ENCODE measurements at regions not wholly inside any gene's neighbourhood (a gene's known extent, or its start where the extent isn't known, plus 50 kb on each side); places are given as distances from the start of the nearest gene placed in this dataset.

- peak in 12 of 56 donors; percentile 1 to 13 (median 6) for DNase-seq
Measured at GRCh38 chr7:116417593-116418345, 81.8 kb upstream of the CAV2 start.

- no peak for DNase-seq
Measured at GRCh38 chr7:116418524-116418923, 81.0 kb upstream of the CAV2 start.

- DNase-seq = no peak
Measured at GRCh38 chr7:116420003-116420402, 79.5 kb upstream of the CAV2 start.

- no peak for DNase-seq
Measured at GRCh38 chr7:116421298-116421697, 78.2 kb upstream of the CAV2 start.

DNA sequence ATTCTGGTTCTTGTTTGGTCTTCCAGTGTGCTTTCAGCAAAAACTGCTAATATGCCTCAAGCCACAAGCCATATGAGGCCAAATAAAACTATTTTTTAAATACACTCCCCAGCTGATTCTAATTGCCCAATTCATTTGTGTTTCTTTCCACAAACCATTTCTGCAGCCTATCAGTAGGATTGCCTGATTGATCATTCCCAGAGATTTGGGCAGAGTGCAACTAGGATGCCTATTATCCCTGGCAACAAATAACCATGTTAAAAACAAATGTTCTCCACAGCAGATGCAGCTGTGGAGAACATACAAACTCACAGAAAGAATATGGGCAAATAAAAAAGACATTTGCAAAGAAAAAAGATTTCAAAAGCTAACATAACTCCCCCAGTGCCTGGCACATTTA lies 76.9 kb upstream of the CAV2 start:
- no peak for DNase-seq

DNA sequence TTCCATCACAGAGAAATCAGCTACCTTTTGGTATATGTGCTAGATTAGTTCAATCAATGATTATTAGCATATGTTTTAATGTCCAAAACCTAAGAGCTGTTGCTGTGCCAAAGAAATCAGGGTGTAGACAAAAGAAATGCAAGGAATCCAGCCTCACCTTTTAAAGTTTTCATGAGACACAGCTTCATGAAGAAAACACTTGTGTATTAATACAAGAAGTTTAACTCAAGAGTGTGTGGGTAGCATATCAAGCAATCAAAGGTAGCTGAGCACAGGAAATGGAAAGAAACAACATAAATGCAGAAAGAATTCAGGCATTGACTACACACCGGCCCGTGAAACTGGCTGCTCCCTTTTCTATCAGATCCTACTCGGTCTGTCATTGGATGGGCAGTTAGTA lies 76.0 kb upstream of the CAV2 start:
- DNase-seq = no peak

DNA sequence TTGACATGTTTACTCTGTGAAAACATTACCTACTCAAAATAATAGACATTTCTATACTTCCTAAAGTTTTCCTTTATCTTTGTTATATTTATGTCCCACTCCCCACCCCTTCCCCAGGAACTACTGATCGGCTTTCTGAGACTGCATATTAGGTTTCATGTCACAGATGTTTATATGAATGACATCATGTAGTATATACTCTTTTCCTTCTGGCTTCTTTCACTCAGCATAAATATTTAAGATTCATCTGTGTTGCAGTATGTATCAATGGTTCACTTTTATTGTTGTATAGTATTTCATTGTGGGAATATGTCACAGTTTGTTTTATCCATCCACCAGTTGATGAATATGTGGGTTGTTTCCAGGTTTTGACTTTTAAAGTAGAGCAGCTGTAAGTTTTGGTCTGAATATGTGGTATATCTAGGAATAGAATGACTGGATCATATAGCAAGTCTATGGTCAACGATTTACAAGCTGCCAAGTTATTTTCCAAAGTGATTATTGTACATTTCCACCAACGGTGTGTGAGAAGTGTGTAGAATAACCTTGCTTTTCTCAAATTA lies 73.8 kb upstream of the CAV2 start:
- no peak for DNase-seq

DNA sequence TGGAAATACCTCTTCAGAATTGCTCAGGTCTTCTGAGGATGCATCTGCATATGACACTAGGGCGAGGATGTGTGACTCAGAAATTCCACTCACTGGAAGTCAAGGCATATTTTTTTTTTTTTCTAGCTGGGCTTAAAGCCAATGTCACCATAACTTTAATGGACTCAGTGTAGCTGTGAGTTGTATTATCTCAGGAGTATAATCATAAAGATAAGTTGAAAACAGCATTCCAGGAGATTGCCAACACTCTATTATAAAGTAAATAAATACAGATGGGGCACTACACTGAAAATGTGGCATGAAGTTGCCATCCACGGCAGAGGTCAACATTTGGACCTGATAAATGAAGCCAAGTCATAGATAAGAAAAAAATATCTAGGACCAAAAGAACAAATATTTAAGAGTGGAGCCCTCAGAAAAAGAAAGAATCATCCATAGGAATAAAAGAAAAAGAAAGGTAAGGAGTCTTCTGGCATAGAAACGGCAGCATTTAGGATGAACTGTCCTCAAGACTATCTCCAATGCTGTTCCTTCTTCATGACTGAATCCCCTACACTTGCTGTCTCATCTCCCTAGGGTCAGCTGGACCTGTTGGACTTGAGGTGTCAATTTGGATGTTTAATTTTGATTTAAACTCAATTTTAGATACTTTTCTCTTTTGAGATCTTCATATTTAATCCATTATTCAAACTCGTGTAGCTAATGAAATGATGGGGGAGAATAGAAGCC lies 72.9 kb upstream of the CAV2 start:
- no peak for DNase-seq

DNA sequence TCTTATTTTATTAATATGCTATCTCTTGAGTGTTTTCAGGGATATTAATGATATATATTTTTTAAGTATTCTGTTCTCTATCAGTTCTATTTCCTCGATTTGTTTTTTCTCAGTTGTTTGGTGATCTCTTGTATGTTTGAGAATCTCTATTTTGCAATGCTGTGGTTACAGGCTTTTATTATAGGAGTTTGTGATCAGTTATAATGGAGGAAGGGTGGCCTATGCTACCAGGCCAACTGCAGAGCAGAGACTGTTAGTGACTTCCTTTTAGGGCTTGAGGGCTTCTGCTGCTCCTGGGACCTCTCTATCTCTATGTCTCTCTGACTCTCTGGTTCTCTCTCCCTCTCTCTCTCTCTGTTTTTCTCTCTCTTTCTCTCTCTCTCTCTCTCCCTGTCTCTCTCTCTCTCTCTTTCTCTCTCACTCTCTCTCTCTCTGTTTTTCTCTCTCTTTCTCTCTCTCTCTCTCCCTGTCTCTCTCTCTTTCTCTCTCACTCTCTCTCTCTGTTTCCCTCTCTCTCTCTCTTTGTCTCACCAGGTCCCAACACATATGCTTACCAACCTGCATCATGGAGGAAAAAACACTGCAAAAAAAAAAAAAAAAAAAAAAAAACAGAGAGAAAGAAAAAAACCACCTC lies 69.4 kb upstream of the CAV2 start:
- no peak for DNase-seq

GRCh38 chr7:116431787-116432526 lies 67.6 kb upstream of the CAV2 start:
- no peak for DNase-seq

GRCh38 chr7:116432527-116432916 lies 67.0 kb upstream of the CAV2 start:
- no peak for DNase-seq

GRCh38 chr7:116433246-116433645 lies 66.3 kb upstream of the CAV2 start:
- no peak for DNase-seq

- DNase-seq = no peak
Measured at GRCh38 chr7:116434820-116435341, 64.7 kb upstream of the CAV2 start.

GRCh38 chr7:116436305-116436826 lies 63.2 kb upstream of the CAV2 start:
- no peak for DNase-seq

DNA sequence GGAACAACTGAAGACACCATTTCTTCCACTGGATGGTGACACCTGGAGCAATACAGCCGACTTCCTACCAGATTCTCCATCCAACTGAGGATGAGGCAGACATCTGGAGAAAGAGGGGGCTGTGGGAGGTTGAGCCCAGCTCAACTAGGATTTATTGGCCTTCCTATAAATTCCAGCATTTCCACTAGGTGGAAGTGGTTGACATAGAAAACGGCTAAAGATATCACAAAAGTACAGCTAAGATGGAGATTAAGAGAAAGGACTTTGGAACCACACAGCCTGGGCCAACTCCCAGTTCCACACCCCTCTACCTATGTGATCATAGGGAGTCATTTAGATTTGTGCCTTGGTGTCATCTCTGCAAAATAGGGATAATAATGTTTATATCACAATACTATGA lies 61.3 kb upstream of the CAV2 start:
- DNase-seq = no peak

- DNase-seq = no peak
Measured at GRCh38 chr7:116439005-116439404, 60.5 kb upstream of the CAV2 start.

DNA sequence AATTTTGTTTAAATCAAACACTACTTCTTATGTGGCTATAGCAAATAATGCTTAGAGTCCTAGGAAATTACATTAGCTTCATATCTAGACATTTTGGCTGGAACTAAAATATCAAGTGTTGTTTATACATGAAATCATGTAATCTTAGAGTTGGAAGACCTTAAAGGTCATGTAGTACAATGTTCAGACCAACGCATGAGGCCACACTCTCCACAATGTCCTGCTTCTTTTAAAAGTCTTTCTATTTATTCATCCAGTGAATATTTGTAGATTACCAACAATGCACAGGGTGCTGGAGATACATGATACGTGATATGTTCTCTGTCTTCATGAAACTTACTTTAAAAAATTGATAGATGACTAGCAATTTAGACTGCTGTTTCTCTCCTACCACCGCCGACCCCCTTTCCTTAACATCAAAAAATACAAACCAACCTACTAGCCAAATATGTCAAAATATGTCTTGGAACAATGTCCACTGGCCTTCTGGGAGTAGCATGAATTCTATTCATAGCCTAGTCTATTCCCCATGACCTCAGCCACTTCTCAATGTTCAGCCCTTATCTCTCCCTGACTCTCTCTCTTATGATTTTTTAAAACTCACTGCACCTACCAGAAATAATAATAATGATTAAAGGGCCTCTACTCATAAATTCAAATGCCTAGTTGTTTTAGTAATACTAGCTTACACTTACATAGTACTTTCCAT lies 59.5 kb upstream of the CAV2 start:
- no peak for DNase-seq

GRCh38 chr7:116441534-116441933 lies 58.0 kb upstream of the CAV2 start:
- no peak for DNase-seq

DNA sequence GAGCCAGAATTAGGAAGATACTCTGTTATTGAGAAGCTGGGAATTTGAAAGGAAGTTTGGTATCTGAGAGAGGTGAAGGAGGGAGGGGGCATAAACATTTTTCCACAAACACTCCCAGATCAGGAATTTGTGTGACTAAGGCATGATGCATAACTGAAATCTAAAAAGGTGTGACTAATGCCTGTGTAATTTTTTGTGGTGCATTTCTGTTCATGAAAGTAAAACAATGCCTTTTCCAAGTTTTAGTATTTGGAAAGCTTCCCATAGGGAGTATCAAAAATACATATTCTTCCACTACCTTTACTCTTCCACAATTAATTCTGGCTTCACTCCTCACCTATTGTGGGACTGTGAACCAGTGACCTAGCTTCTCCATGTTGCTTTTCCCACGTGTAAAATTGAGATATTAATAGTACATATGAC lies 56.4 kb upstream of the CAV2 start:
- no peak for DNase-seq

GRCh38 chr7:116443646-116444045 lies 55.9 kb upstream of the CAV2 start:
- no peak for DNase-seq

Data from amygdala (tissue), 56 donors.